HT-29 (cell line): ENCODE measurements at regions not wholly inside any gene's neighbourhood (a gene's known extent, or its start where the extent isn't known, plus 50 kb on each side); places are given as distances from the start of the nearest gene placed in this dataset.

Source experiments
- DNase-seq: peaks from one replicate; pipeline ENCODE4 v3.0.0-alpha.2; 2015; ENCODE audit warnings: low spot score

- DNase-seq, result no peak
Observed at GRCh38 chr9:73446306-73446705, 294.6 kb downstream of the ANXA1 start.

DNA sequence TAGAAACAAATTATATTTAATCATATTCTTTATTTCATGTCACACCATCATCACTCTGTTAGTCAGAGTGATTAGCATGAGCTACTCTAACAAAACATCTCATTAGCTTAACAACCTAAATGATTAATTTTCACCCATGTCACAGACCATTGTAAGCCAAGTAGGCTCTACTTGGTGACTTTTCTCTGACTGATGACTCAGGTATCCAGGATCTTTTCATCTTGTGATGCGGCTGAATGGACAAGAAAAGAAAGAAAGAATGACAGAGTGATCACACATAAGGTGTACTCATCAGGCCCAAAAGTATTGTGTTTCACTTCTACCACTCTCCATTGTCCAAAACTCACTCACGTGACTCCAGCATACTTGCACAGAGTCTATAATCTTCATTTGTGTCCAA lies 299.3 kb downstream of the ANXA1 start:
- DNase-seq, result no peak

DNA sequence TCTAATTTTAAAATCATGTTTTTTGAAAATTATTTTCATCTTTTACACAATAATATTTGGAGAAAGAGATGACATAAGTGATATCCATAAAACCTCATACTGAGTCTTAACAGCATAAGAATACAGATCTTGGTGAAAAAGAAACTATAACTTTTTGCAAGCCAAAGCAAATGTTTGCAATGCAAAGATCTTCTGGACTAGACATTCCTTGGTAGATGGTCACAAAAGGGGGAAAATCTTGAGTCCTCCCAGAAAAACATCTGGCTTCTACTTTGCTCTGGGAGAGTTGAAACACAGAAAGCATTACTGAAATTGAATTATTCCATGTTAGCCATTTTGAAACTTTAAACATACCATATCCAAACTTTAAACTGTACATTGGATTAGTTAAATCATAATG lies 308.2 kb downstream of the ANXA1 start:
- no peak for DNase-seq

- no peak for DNase-seq
Observed at GRCh38 chr9:73468716-73469115, 317.1 kb downstream of the ANXA1 start.

GRCh38 chr9:73470766-73471165 lies 319.1 kb downstream of the ANXA1 start:
- DNase-seq, result no peak

DNA sequence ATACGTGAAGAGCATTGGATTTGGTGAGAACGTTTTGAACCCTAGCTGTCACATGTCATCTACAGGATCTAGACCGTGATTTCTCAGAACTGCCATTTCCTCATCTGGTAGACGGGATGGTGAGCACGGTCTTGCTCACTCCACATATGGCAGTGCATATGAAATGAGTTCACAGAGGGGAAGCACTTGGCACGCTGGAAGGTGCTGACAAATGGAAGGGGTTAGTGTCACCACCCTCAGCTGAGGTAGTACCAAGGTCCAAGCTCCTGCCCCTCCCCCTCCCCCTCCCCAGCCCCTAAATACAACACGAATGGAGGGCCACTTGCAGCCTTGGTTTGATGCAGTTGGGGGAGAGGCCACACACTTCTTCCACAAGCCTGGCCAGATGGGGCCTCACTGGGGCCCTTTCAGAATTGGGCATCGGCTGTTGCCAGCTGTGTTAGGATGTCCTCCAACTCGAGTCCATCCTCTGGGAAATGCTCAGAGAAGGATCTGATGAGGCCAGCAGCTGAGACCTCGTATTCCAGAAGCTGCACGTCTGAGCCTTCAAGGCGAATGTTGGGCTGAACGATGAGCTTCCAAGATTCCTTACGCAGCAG lies 322.4 kb downstream of the ANXA1 start:
- DNase-seq, result no peak

- no peak for DNase-seq
Observed at GRCh38 chr9:73474625-73475024, 323.0 kb downstream of the ANXA1 start.

GRCh38 chr9:73494894-73495293 lies 343.2 kb downstream of the ANXA1 start:
- no peak for DNase-seq

GRCh38 chr9:73497796-73498195 lies 346.1 kb downstream of the ANXA1 start:
- no peak for DNase-seq

DNA sequence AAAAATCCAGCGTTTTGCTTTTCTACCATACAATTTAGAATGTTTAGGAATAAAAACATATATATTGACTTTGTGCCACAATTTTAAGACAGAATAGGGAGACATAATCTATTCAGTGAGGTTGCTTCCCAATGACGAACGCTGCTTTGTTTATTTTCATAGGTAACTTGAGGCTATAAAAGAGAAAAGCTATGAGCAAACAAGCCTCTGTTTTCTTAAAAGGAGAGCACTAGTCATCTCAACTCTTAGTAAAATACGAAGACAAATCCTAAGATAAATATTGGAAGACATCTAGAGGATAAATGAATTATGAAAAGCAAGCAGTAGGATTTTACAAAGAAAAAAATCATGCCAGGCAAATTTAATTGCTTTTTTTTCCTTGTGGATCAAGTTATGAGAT lies 363.6 kb downstream of the ANXA1 start:
- no peak for DNase-seq

GRCh38 chr9:73523391-73523790 lies 371.7 kb downstream of the ANXA1 start:
- DNase-seq, result no peak

GRCh38 chr9:73525350-73525749 lies 373.7 kb downstream of the ANXA1 start:
- no peak for DNase-seq

DNA sequence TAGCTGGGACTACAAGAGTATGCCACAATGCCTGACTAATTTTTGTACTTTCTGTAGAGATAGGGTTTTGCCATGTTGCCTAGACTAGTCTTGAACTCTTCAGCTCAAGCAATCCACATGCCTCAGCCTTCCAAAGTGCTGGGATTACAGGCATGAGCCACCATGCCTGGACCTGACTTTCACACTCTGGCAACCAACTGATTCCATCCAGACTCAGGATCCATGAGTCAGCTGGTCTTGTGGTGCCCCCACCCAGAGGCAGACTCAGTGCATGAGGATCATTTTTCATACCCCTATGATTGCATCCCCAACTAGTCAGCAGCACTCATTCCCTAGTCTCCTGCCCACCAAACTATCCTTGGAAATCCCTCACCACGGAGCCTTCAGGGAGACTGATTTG lies 375.9 kb downstream of the ANXA1 start:
- DNase-seq, result no peak

GRCh38 chr9:73528926-73529325 lies 377.3 kb downstream of the ANXA1 start:
- no peak for DNase-seq

DNA sequence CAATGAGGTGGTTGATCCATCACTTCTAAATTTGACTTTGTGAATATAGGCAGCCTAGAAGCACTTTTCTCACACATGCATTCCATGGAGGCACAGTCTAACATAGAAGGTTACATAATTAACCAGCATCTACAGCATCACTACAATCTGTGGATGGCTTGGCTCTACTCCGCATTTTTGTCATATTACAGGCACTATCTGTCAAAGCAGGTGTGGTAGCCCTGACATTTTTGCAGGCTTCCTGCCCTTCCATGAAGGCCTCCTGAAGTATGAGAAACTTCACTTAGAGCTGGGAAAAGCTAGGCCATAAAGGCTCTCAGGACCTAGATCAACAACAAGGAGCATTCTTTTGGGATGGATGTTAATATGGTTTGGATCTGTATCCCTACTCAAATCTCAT lies 378.0 kb downstream of the ANXA1 start:
- no peak for DNase-seq

DNA sequence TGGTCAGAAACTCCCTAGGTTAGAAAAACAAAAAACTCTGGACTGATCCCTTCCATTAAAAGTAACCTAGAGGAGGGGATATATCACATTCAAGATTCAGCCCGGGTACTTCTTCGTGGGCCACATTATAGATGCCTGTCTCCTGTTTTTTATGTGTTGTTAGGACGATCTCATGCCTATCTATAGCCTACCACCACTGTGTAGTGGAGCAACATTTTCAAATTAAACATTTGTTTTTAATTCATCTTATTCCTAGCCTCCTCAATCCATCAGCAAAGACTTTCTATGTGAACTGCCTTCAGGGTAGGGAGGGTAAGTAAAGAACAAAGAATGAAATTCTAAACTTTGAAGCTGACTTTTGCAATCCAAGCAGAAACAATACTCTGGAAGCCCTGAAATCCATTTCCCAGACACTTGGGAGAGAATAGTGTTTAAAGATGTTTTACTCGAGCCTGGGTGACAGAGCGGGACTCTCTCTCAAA lies 379.4 kb downstream of the ANXA1 start:
- no peak for DNase-seq

DNA sequence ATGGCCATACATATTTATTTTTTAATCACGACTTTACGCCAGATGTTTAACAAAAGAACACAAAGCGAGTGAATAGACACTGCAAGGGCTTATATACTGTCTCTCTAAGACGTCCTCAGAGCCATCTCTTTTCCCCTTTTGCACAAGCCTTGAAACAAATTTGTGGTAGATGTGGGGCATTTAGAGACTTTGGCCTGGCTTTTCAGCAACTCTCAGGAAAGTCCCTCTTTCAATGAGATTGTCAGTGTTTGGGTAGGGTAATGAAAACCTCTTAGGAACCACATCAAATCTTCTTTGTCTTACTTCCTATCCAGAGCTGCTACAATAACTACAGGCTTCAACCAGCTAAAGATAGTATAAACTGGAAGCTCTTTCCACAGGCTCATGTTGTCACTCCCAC lies 380.0 kb downstream of the ANXA1 start:
- DNase-seq, result no peak

DNA sequence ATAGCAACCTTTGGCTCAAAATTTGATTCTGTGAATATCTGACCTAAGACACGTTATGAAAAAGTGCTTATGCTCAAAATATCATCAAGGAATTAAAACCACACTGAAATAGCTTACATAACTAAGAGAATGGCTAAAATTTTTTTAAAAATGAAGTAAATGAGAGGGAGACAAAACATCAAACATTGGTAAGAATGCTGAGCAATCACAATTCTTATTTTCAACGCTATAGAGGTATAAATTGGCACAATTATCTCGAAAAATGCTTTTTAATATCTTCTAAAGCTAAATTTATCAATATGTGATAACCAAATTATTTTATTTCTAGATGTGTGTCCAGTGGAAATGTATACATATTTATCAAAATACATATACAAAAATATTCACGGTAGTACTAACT lies 381.3 kb downstream of the ANXA1 start:
- no peak for DNase-seq

DNA sequence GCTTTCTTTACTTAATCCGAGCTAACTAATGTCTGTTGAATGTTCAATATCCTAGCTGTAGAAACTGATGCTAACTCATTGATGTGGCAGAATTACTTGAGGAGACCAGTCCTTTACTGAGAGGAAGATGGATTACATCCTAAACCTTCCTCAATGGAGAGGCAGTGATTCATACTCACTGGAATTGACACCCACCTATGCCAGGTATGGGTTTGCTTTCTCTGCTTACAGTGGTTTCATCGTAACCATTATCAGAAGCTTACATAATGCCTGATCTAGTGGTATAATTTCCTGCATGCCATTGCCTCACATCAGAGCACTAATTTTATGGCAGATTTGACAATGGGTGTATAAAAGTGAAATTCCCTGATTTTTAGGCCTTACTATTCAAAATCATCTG lies 384.7 kb downstream of the ANXA1 start:
- DNase-seq, result no peak

- DNase-seq, result no peak
Observed at GRCh38 chr9:73537561-73537960, 385.9 kb downstream of the ANXA1 start.

GRCh38 chr9:73539881-73540390 lies 388.3 kb downstream of the ANXA1 start:
- no peak for DNase-seq

- DNase-seq, result no peak
Observed at GRCh38 chr9:73541923-73542322, 390.3 kb downstream of the ANXA1 start.

DNA sequence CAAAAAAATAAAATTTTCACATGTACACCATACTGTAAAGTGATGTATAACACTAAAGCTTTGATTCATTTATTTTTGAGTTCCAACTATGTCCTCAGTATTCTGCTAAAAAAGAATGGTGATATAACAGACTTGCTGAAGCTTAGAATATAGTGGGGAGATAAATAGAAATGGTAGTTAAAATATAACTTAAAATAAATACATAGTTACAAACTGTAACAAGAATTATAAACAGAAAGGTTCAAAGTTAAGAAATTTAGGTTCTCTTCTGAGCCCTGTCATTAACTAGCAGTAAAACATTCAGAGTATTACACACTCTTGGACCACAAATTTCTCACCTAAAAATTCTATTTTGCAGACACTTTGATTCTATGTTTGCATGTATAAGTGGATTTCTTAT lies 392.1 kb downstream of the ANXA1 start:
- no peak for DNase-seq

GRCh38 chr9:73548201-73548600 lies 396.5 kb downstream of the ANXA1 start:
- no peak for DNase-seq
